GM18870 (cell line): ENCODE measurements at regions not wholly inside any gene's neighbourhood (a gene's known extent, or its start where the extent isn't known, plus 50 kb on each side); places are given as distances from the start of the nearest gene placed in this dataset.
"Not testable (repeated sequence)": the region's sequence is repeated elsewhere in the genome, so short reads cannot be mapped to it uniquely, and the experiment has no call there.

Experiments
- ATAC-seq: cut with Tn5 transposase; IDR thresholded peaks from one replicate; pipeline ENCODE4 v1.9.1; 2021; ENCODE audit warnings: moderate library complexity; ENCODE audit not compliant: unreplicated experiment

DNA sequence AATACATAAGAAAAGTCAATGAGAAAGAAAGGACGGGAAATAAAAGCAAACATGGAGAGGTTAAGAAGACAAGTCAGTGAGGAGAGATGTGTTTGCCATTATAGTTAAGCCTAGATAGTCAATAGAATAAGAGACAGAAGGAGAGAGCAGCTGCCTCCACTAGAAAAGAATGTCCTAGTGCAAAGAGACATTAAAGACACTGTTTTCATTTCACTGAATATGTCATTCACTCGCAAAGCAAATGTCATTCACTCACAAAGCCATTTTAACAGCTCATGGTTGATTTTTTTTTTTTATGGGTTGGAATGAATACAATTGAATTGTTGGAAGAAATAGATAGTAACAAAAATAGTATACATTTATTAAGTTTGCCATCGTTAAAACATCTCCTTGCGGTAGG, 1007.6 kb downstream of the DNAJB9 start:
- no peak for ATAC-seq

- ATAC-seq: no peak
These were observed 1010.2 kb downstream of the DNAJB9 start for GRCh38 chr7:109579901-109580300.

DNA sequence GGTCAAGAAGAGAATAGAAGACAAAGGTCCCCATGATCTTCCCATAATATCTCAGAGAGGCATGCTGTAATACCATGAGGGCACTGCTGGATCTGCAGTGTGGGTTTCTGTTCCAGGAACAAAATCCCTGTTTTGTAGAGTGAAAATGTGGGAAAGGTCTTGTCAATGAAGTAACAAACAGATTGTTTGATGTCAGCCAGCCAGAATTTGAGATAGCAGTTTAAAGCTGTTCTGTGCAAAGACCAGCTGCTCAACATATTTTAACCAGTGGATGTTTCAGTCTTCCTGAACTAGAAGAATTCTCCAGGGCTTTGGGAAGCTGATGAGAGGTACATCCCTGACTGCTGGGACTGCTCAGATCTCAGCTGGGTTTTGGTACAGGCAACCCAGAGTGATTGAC, 1012.5 kb downstream of the DNAJB9 start:
- ATAC-seq: no peak

- ATAC-seq: not testable (repeated sequence)
These were observed 1027.3 kb downstream of the DNAJB9 start for GRCh38 chr7:109596948-109597347.

DNA sequence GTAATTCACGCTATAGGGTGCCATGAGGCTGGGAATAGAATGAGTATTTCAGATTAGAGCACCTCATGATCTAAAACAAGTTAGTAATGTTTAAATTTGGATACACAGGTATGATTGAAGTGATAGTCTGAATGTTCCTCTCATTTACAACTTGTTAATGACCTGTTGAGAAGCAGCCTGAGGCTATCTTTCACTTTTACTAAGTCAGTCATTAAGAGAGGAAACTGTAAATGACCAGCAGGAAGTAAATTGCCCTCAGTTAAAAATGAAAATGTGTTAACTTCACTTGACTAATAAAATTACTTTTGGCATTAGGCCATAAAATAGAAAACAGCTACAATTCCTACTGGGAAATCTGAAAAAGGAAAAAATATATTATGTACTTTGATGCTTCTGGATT, 1042.0 kb downstream of the DNAJB9 start:
- ATAC-seq: no peak

- ATAC-seq: no peak
These were observed 1046.9 kb downstream of the DNAJB9 start for GRCh38 chr7:109616551-109617069.

DNA sequence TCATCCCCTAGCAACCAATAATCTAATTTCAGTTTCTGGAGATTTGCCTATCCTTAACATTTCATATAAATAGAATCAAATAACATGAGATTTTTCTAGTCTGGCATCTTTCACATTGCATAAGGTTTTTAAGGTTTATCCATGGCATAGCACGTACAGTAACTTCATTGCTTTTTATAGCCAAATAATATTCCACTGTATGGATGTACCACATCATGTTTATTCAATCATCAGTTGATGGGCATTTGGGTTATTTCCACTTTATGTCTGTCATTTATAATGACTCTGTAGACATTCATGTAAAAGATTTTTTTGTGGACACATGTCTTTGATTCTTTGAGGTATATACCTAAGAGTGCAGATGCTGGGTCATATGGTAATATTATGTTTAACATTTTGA, 1052.6 kb downstream of the DNAJB9 start:
- ATAC-seq: no peak

- ATAC-seq: not testable (repeated sequence)
These were observed 1063.2 kb downstream of the DNAJB9 start for GRCh38 chr7:109632890-109633289.

DNA sequence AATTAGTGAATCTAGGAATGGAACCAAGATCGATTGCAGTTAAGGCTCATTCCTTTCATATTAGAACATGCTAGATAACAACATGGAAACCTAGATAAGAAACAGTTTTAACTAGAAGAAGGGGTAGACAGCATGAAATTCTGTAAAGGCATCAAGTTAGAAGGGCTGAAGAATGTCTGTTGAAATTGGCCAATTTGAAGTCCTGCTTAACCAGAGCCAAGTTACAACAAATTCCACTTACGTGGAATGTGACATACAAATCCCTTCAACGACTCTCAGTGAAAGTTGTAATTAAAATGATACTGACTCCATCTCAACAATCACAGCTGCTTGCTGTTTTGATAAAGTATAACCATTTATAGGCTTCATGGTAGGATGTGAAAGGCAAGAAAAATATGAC, 1065.7 kb downstream of the DNAJB9 start:
- ATAC-seq: no peak

- ATAC-seq: no peak
These were observed 1067.8 kb downstream of the DNAJB9 start for GRCh38 chr7:109637428-109637990.

DNA sequence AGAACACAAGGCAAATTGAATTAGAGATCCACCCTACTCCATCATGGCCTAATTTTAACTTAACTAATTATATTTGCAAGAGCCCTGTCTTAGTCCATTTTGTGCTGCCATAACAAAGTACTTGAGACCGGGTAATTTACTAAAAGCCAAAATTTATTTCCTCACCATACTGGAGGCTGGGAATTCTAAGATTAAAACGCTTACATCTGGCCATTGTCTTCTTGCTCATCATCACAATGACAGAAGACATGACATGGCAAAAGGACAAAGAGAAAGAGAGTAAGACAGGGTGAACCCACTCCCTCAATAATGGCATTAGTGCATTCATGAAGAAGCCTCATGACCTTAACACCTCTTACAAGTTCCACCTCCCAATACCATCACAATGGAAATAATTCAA, 1068.6 kb downstream of the DNAJB9 start:
- no peak for ATAC-seq

GRCh38 chr7:109639561-109639960, 1069.9 kb downstream of the DNAJB9 start:
- no peak for ATAC-seq

GRCh38 chr7:109641445-109641844, 1071.8 kb downstream of the DNAJB9 start:
- ATAC-seq: no peak

- no peak for ATAC-seq
These were observed 1076.5 kb downstream of the DNAJB9 start for GRCh38 chr7:109646124-109646523.

GRCh38 chr7:109646594-109646993, 1076.9 kb downstream of the DNAJB9 start:
- ATAC-seq: not testable (repeated sequence)

DNA sequence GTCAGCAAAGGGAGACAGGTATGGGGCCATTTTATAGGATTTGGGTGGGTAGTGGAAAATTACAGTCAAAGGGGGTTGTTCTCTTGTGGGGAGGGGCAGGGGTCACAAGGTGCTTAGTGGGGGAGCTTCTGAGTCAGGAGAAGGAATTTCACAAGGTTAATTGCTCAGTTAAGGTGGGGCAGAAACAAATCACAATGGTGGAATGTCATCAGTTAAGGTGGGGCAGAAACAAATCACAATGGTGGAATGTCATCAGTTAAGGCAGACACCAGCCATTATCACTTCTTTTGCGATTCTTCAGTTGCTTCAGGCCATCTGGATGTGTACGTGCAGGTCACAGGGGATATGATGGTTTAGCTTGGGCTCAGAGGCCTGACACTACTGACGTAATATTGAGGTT, 1077.6 kb downstream of the DNAJB9 start:
- not testable (repeated sequence) for ATAC-seq

GRCh38 chr7:109659261-109659660, 1089.6 kb downstream of the DNAJB9 start:
- ATAC-seq: no peak

GRCh38 chr7:109660401-109660800, 1090.7 kb downstream of the DNAJB9 start:
- ATAC-seq: no peak

- no peak for ATAC-seq
These were observed 1094.1 kb downstream of the DNAJB9 start for GRCh38 chr7:109663806-109664205.

DNA sequence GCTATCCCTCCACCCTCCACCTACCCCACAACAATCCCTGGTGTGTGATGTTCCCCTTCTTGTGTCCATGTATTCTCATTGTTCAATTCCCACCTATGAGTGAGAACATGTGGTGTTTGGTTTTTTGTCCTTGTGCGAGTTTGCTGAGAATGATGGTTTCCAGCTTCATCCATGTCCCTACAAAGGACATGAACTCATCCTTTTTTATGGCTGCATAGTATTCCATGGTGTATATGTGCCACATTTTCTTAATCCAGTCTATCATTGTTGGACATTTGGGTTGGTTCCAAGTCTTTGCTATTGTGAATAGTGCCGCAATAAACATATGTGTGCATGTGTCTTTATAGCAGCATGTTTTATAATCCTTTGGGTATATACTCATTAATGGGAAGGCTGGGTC, 1117.6 kb downstream of the DNAJB9 start:
- ATAC-seq: not testable (repeated sequence)

- ATAC-seq: not testable (repeated sequence)
These were observed 1122.9 kb downstream of the DNAJB9 start for GRCh38 chr7:109692613-109693012.

DNA sequence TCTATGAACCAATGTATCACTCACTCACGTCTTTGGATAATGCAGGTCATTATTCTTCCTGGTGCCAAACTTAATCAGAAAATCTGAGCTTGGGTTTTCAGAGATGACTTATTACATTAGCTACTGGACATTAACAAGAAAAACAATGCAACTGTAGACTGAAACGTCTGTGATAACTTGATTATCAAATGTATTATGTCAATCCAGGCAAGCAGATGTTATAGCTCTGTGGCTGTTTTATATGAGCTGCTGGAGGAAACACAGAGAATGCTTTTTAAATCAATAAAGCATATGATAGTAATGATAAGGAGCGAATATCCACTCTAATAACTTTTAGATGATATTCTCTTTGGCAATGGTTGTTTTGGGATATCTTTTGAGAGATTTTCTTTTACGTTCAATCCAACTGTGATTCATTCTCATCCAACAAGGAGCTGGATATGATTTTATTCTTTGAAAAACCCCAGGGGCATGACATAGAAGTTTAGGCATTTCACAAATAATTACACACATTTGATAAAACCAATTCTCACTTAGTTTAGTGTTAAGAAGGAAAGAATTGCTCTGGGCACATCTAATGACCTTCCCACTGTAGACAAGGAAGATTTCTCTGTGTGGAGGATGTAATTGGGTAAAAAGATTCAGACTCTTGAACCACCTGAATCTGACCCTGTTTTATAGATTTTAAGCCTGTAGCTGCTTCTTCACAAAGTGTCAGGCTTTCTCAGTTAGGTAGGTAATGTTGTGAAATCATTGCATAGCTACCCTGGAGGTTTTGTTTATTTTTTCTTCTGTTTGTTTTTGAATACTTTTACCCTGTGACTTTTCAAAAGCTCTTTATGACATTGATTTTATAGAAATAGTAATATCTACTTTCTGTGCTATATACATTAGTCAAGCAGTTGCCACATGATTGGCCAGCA, 1124.7 kb downstream of the DNAJB9 start:
- ATAC-seq: no peak
